ENCODE measurements at regions not wholly inside any gene's neighbourhood (a gene's known extent, or its start where the extent isn't known, plus 50 kb on each side); places are given as distances from the start of the nearest gene placed in this dataset.

- no peak for TF ChIP-seq CTCF (conservative IDR thresholded peaks at IDR 0.05 in 1 of 2, IDR thresholded peaks at IDR 0.05 in 1 of 2; ENCODE audit: extremely low read depth in 1 of 2, insufficient read depth in 1 of 2, low read depth in 1 of 2, low read length in 2 of 2)
- TF ChIP-seq EZH2 (IDR thresholded peaks at IDR 0.05; ENCODE audit: borderline replicate concordance, low read length), result no peak
These were observed 111.2 kb downstream of the EFHB start for GRCh38 chr3:19822805-19823204.

Data from mammary epithelial cell (primary cell).